Activated naive CD4-positive, alpha-beta T cell treated with anti-CD3 and anti-CD28 coated beads, Interleukin-2, amount 10 ng/mL, durations not matched to agents 7 days and 5 days (primary cell): ENCODE measurements at regions not wholly inside any gene's neighbourhood (a gene's known extent, or its start where the extent isn't known, plus 50 kb on each side); places are given as distances from the start of the nearest gene placed in this dataset.
"Not testable (repeated sequence)": the region's sequence is repeated elsewhere in the genome, so short reads cannot be mapped to it uniquely, and the experiment has no call there.

Experiments used
- CTCF ChIA-PET: fragments of 350-600 bp; sonication (Branson Sonifier 250); formaldehyde crosslinking; loops from one replicate; lab custom pipeline; 2021; ENCODE audit warnings: antibody characterized with exemption; lab: Charles Lee
- DNase-seq: peaks from one replicate; pipeline ENCODE4 v3.0.0-alpha.2; 2020
- H3K27ac Mint-ChIP-seq: one replicate; pipeline ENCODE4 v1.8.0; 2021; ENCODE audit warnings: mild to moderate bottlenecking, moderate library complexity, mixed read lengths
- H3K27me3 Mint-ChIP-seq: one replicate; pipeline ENCODE4 v1.8.0; 2021; ENCODE audit warnings: mild to moderate bottlenecking, mixed read lengths
- H3K36me3 Mint-ChIP-seq: one replicate; pipeline ENCODE4 v1.8.0; 2021; ENCODE audit warnings: mixed read lengths
- H3K4me1 Mint-ChIP-seq: one replicate; pipeline ENCODE4 v1.8.0; 2021; ENCODE audit warnings: mixed read lengths
- H3K4me3 Mint-ChIP-seq: one replicate; pipeline ENCODE4 v1.8.0; 2021; ENCODE audit warnings: mild to moderate bottlenecking, moderate library complexity, mixed read lengths
- H3K9me3 Mint-ChIP-seq: one replicate; pipeline ENCODE4 v1.8.0; 2021; ENCODE audit warnings: mixed read lengths

GRCh38 chr2:195443926-195444325, 213.1 kb upstream of the SLC39A10 start:
- no peak for DNase-seq
- Mint-ChIP-seq H3K27ac (no peak overlapping the region), H3K4me3 (no peak overlapping the region), H3K27me3 (no peaks in the 10 kb centered on the region), H3K36me3 (peaks cover 23% of the 10 kb centered on the region), H3K9me3 (peaks cover 36% of the 10 kb centered on the region), H3K4me1 (peaks cover under 1% of the 10 kb centered on the region)
- CTCF ChIA-PET: no interaction called here

GRCh38 chr2:195442458-195443175, 214.4 kb upstream of the SLC39A10 start:
- Mint-ChIP-seq H3K27me3 (no peaks in the 10 kb centered on the region), H3K27ac (no peak overlapping the region)

GRCh38 chr2:195438692-195439091, 218.3 kb upstream of the SLC39A10 start:
- Mint-ChIP-seq H3K36me3 (peaks cover 27% of the 10 kb centered on the region), H3K27ac (no peak overlapping the region), H3K4me1 (peaks cover 5% of the 10 kb centered on the region), H3K27me3 (no peaks in the 10 kb centered on the region), H3K9me3 (peaks cover 47% of the 10 kb centered on the region), H3K4me3 (no peak overlapping the region)
- DNase-seq: no peak
- CTCF ChIA-PET: interaction anchor here (1.2 kb wide), 1 partner anchor 221 kb away, joined by 4 read pairs; no protein-coding TSS in a partner anchor

More at GRCh38 chr2:195442458-195443175, 214.4 kb upstream of the SLC39A10 start:
- H3K4me1 Mint-ChIP-seq: peaks cover 2% of the 10 kb centered on the region
- H3K36me3 Mint-ChIP-seq: peaks cover 25% of the 10 kb centered on the region
- H3K4me3 Mint-ChIP-seq: no peak overlapping the region
- H3K9me3 Mint-ChIP-seq: peaks cover 42% of the 10 kb centered on the region
- no peak for DNase-seq
- CTCF ChIA-PET: no interaction called here

- H3K27ac Mint-ChIP-seq: no peak overlapping the region
- peaks cover 44% of the 10 kb centered on the region for H3K9me3 Mint-ChIP-seq
- peaks cover 26% of the 10 kb centered on the region for H3K36me3 Mint-ChIP-seq
- no peaks in the 10 kb centered on the region for H3K27me3 Mint-ChIP-seq
- H3K4me3 Mint-ChIP-seq: no peak overlapping the region
- CTCF ChIA-PET: no interaction called here
- H3K4me1 Mint-ChIP-seq: peaks cover 5% of the 10 kb centered on the region
- DNase-seq: no peak
These were observed 219.5 kb upstream of the SLC39A10 start for GRCh38 chr2:195437521-195437920.

GRCh38 chr2:195434346-195434745, 222.7 kb upstream of the SLC39A10 start:
- CTCF ChIA-PET: no interaction called here
- Mint-ChIP-seq H3K9me3 (peaks cover 23% of the 10 kb centered on the region), H3K4me3 (no peak overlapping the region), H3K27ac (no peak overlapping the region), H3K27me3 (no peaks in the 10 kb centered on the region), H3K4me1 (peaks cover 5% of the 10 kb centered on the region), H3K36me3 (peaks cover 9% of the 10 kb centered on the region)
- DNase-seq: no peak

GRCh38 chr2:195433729-195434128, 223.3 kb upstream of the SLC39A10 start:
- H3K27ac Mint-ChIP-seq, H3K36me3 Mint-ChIP-seq: not testable (repeated sequence)

GRCh38 chr2:195428673-195429072, 228.4 kb upstream of the SLC39A10 start:
- H3K36me3 Mint-ChIP-seq: peaks cover 1% of the 10 kb centered on the region
- H3K4me1 Mint-ChIP-seq: no peaks in the 10 kb centered on the region
- H3K4me3 Mint-ChIP-seq: no peak overlapping the region
- CTCF ChIA-PET: no interaction called here
- H3K9me3 Mint-ChIP-seq: peaks cover 3% of the 10 kb centered on the region
- no peak overlapping the region for H3K27ac Mint-ChIP-seq
- DNase-seq: no peak
- H3K27me3 Mint-ChIP-seq: no peaks in the 10 kb centered on the region

More at GRCh38 chr2:195433729-195434128, 223.3 kb upstream of the SLC39A10 start:
- DNase-seq, CTCF ChIA-PET, H3K27me3 Mint-ChIP-seq, H3K4me3 Mint-ChIP-seq, H3K4me1 Mint-ChIP-seq: not testable (repeated sequence)
- H3K9me3 Mint-ChIP-seq: peaks cover 20% of the 10 kb centered on the region

- peaks cover 1% of the 10 kb centered on the region for H3K36me3 Mint-ChIP-seq
- no peak overlapping the region for H3K4me3 Mint-ChIP-seq
- DNase-seq: no peak
- no peaks in the 10 kb centered on the region for H3K27me3 Mint-ChIP-seq
- no peak overlapping the region for H3K27ac Mint-ChIP-seq
- H3K4me1 Mint-ChIP-seq: no peaks in the 10 kb centered on the region
- CTCF ChIA-PET: no interaction called here
- no peaks in the 10 kb centered on the region for H3K9me3 Mint-ChIP-seq
These were observed 231.7 kb upstream of the SLC39A10 start for GRCh38 chr2:195425328-195425727.

GRCh38 chr2:195419033-195419432, 238.0 kb upstream of the SLC39A10 start:
- H3K9me3 Mint-ChIP-seq: no peaks in the 10 kb centered on the region
- H3K27ac Mint-ChIP-seq: no peak overlapping the region
- no peak overlapping the region for H3K4me3 Mint-ChIP-seq
- no peaks in the 10 kb centered on the region for H3K27me3 Mint-ChIP-seq
- no peaks in the 10 kb centered on the region for H3K4me1 Mint-ChIP-seq
- CTCF ChIA-PET: no interaction called here
- DNase-seq: no peak
- H3K36me3 Mint-ChIP-seq: peaks cover 2% of the 10 kb centered on the region

- no peak for DNase-seq
- no peak overlapping the region for H3K4me3 Mint-ChIP-seq
- peaks cover 6% of the 10 kb centered on the region for H3K4me1 Mint-ChIP-seq
- peaks cover 5% of the 10 kb centered on the region for H3K36me3 Mint-ChIP-seq
- CTCF ChIA-PET: interaction anchor here (0.7 kb wide), 1 partner anchor 157 kb away, joined by 3 read pairs; no protein-coding TSS in a partner anchor
- H3K27me3 Mint-ChIP-seq: no peaks in the 10 kb centered on the region
- no peak overlapping the region for H3K27ac Mint-ChIP-seq
- H3K9me3 Mint-ChIP-seq: peaks cover 2% of the 10 kb centered on the region
These were observed 242.4 kb upstream of the SLC39A10 start for GRCh38 chr2:195414537-195415100.

GRCh38 chr2:195413944-195414343, 243.1 kb upstream of the SLC39A10 start:
- CTCF ChIA-PET: no interaction called here
- no peak overlapping the region for H3K27ac Mint-ChIP-seq
- no peaks in the 10 kb centered on the region for H3K27me3 Mint-ChIP-seq
- no peak overlapping the region for H3K4me3 Mint-ChIP-seq
- peaks cover 5% of the 10 kb centered on the region for H3K36me3 Mint-ChIP-seq
- peaks cover 2% of the 10 kb centered on the region for H3K9me3 Mint-ChIP-seq
- H3K4me1 Mint-ChIP-seq: peaks cover 6% of the 10 kb centered on the region
- no peak for DNase-seq

GRCh38 chr2:195413422-195413821, 243.6 kb upstream of the SLC39A10 start:
- Mint-ChIP-seq H3K4me1 (peaks cover 6% of the 10 kb centered on the region), H3K27me3 (no peaks in the 10 kb centered on the region), H3K4me3 (no peak overlapping the region), H3K27ac (no peak overlapping the region), H3K36me3 (peaks cover 5% of the 10 kb centered on the region), H3K9me3 (peaks cover 2% of the 10 kb centered on the region)
- DNase-seq: no peak
- CTCF ChIA-PET: no interaction called here

- DNase-seq: no peak
These were observed 245.8 kb upstream of the SLC39A10 start for GRCh38 chr2:195411219-195411687.

GRCh38 chr2:195410074-195410671, 246.9 kb upstream of the SLC39A10 start:
- H3K27me3 Mint-ChIP-seq: no peaks in the 10 kb centered on the region
- peaks cover 23% of the 10 kb centered on the region for H3K4me1 Mint-ChIP-seq
- CTCF ChIA-PET: no interaction called here
- peaks cover 2% of the 10 kb centered on the region for H3K9me3 Mint-ChIP-seq
- no peak overlapping the region for H3K4me3 Mint-ChIP-seq
- no peak overlapping the region for H3K27ac Mint-ChIP-seq
- DNase-seq: no peak
- H3K36me3 Mint-ChIP-seq: peaks cover 7% of the 10 kb centered on the region

More at GRCh38 chr2:195411219-195411687, 245.8 kb upstream of the SLC39A10 start:
- Mint-ChIP-seq H3K27me3 (no peaks in the 10 kb centered on the region), H3K9me3 (peaks cover 2% of the 10 kb centered on the region), H3K4me3 (no peak overlapping the region), H3K36me3 (peaks cover 5% of the 10 kb centered on the region), H3K4me1 (peaks cover 15% of the 10 kb centered on the region), H3K27ac (no peak overlapping the region)
- CTCF ChIA-PET: no interaction called here
